ENCODE measurements at regions not wholly inside any gene's neighbourhood (a gene's known extent, or its start where the extent isn't known, plus 50 kb on each side); places are given as distances from the start of the nearest gene placed in this dataset.

GRCh38 chr5:89929173-89929572, 480.4 kb downstream of the CETN3 start:
- no peak for DNase-seq (ENCODE audit: low spot score)

- no peak for DNase-seq (ENCODE audit: low spot score)
Observed at GRCh38 chr5:89922161-89922560, 487.4 kb downstream of the CETN3 start.

GRCh38 chr5:89917112-89917511, 492.4 kb downstream of the CETN3 start:
- no peak for DNase-seq (ENCODE audit: low spot score)

- DNase-seq (ENCODE audit: low spot score) = no peak
Observed at GRCh38 chr5:89916131-89916530, 493.4 kb downstream of the CETN3 start.

- no peak for DNase-seq (ENCODE audit: low spot score)
Observed at GRCh38 chr5:89908876-89909275, 500.7 kb downstream of the CETN3 start.

GRCh38 chr5:89904442-89904841, 505.1 kb downstream of the CETN3 start:
- DNase-seq (ENCODE audit: low spot score) = no peak

GRCh38 chr5:89901983-89902382, 507.6 kb downstream of the CETN3 start:
- DNase-seq (ENCODE audit: low spot score) = no peak

GRCh38 chr5:89901346-89901745, 508.2 kb downstream of the CETN3 start:
- no peak for DNase-seq (ENCODE audit: low spot score)

GRCh38 chr5:89900346-89900745, 509.2 kb downstream of the CETN3 start:
- no peak for DNase-seq (ENCODE audit: low spot score)

- no peak for DNase-seq (ENCODE audit: low spot score)
Observed at GRCh38 chr5:89899559-89899958, 510.0 kb downstream of the CETN3 start.

- DNase-seq (ENCODE audit: low spot score) = no peak
Observed at GRCh38 chr5:89893546-89893945, 516.0 kb downstream of the CETN3 start.

GRCh38 chr5:89885670-89886069, 523.9 kb downstream of the CETN3 start:
- no peak for DNase-seq (ENCODE audit: low spot score)

- DNase-seq (ENCODE audit: low spot score) = no peak
Observed at GRCh38 chr5:89883967-89884366, 525.6 kb downstream of the CETN3 start.

GRCh38 chr5:89878140-89879132, 531.1 kb downstream of the CETN3 start:
- DNase-seq (ENCODE audit: low spot score) = peak; percentile 2

GRCh38 chr5:89871906-89872305, 537.6 kb downstream of the CETN3 start:
- DNase-seq (ENCODE audit: low spot score) = no peak

- no peak for DNase-seq (ENCODE audit: low spot score)
Observed at GRCh38 chr5:89869346-89869745, 540.2 kb downstream of the CETN3 start.

GRCh38 chr5:89866410-89866809, 543.1 kb downstream of the CETN3 start:
- no peak for DNase-seq (ENCODE audit: low spot score)

- no peak for DNase-seq (ENCODE audit: low spot score)
Observed at GRCh38 chr5:89864941-89865340, 544.6 kb downstream of the CETN3 start.

- no peak for DNase-seq (ENCODE audit: low spot score)
Observed at GRCh38 chr5:89857790-89858189, 551.8 kb downstream of the CETN3 start.

- no peak for DNase-seq (ENCODE audit: low spot score)
Observed at GRCh38 chr5:89855417-89855816, 554.1 kb downstream of the CETN3 start.

- DNase-seq (ENCODE audit: low spot score) = no peak
Observed at GRCh38 chr5:89851911-89852310, 557.6 kb downstream of the CETN3 start.

GRCh38 chr5:89850513-89850865, 559.1 kb downstream of the CETN3 start:
- DNase-seq (ENCODE audit: low spot score) = no peak

GRCh38 chr5:89849830-89850512, 559.6 kb downstream of the CETN3 start:
- DNase-seq (ENCODE audit: low spot score) = no peak
